ENCODE measurements at regions not wholly inside any gene's neighbourhood (a gene's known extent, or its start where the extent isn't known, plus 50 kb on each side); places are given as distances from the start of the nearest gene placed in this dataset.

DNA sequence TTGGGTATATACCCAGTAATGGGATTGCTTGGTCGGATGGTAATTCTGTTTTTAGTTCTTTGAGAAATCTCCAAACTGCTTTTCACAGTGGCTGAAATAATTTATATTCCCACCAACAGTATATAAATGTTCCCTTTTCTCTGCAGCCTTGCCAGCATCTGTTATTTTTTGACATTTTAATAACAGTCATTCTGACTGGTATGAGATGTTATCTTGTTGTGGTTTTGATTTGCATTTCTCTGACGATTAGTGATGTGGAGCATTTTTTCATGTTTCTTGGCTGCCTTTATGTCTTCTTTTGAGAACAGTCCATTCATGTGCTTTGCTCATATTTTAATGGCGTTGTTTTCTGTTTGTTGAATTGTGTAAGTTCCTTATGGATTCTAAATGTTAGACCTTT lies 641.6 kb downstream of the HACE1 start:
- H3K4me2 ChIP-seq (ENCODE audit: control insufficient read depth, insufficient read depth), result no peak overlapping the region
- in situ Hi-C loops (cut with MboI), result no loop called here
- no peak overlapping the region for H3K27ac ChIP-seq (ENCODE audit: control insufficient read depth, insufficient read depth)
- no peaks in the 10 kb centered on the region for H3K9me3 ChIP-seq (replicated peaks; ENCODE audit: control insufficient read depth, insufficient read depth, low read length)
- no peak overlapping the region for H2AFZ ChIP-seq (ENCODE audit: control insufficient read depth, low read depth, low read length)
- no peaks in the 10 kb centered on the region for H3K27me3 ChIP-seq (replicated peaks in 1 of 2; ENCODE audit: control insufficient read depth in 2 of 2, insufficient read depth in 2 of 2, low read length in 1 of 2)
- TF ChIP-seq ZNF217 (IDR thresholded peaks at IDR 0.05) (no peak), STAT3 (IDR thresholded peaks at IDR 0.05; ENCODE audit: low read depth, low read length) (no peak), RAD21 (IDR thresholded peaks at IDR 0.05; ENCODE audit: insufficient read depth, low read depth, low read length) (no peak), FOXM1 (IDR thresholded peaks at IDR 0.05; ENCODE audit: low read depth, low read length) (no peak), CHD2 (IDR thresholded peaks at IDR 0.05; ENCODE audit: borderline replicate concordance, low read depth, low read length) (no peak), ZNF687 (IDR thresholded peaks at IDR 0.05) (no peak), TARDBP (IDR thresholded peaks at IDR 0.05; ENCODE audit: borderline replicate concordance) (no peak), SREBF2 (IDR thresholded peaks at IDR 0.05; ENCODE audit: low read length) (no peak), PKNOX1 (IDR thresholded peaks at IDR 0.05) (no peak), GABPA (IDR thresholded peaks at IDR 0.05; ENCODE audit: low read depth) (no peak), ETV6 (conservative IDR thresholded peaks at IDR 0.05 in 1 of 2, IDR thresholded peaks at IDR 0.05 in 1 of 2; ENCODE audit: borderline replicate concordance in 1 of 2, low read depth in 1 of 2) (no peak), YBX1 (IDR thresholded peaks at IDR 0.05) (no peak)
- TF ChIP-seq, protein P1, sequence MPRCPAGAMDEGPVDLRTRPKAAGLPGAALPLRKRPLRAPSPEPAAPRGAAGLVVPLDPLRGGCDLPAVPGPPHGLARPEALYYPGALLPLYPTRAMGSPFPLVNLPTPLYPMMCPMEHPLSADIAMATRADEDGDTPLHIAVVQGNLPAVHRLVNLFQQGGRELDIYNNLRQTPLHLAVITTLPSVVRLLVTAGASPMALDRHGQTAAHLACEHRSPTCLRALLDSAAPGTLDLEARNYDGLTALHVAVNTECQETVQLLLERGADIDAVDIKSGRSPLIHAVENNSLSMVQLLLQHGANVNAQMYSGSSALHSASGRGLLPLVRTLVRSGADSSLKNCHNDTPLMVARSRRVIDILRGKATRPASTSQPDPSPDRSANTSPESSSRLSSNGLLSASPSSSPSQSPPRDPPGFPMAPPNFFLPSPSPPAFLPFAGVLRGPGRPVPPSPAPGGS (IDR thresholded peaks at IDR 0.05; ENCODE audit: borderline replicate concordance, insufficient read depth, low read depth, low read length, poor library complexity, severe bottlenecking), result no peak
- FAIRE-seq, result peak; percentile 13
- 0% methylated on average over 3 of the region's 3 CpGs for WGBS (ENCODE audit: insufficient coverage, insufficient replicate concordance, low lambda C conversion rate, missing lambda C conversion rate)
- H4K20me1 ChIP-seq (ENCODE audit: control insufficient read depth, insufficient read depth), result no peaks in the 10 kb centered on the region
- SMC1A ChIA-PET (ENCODE audit: uncharacterized antibody, unreplicated experiment), result interaction anchor here (0.7 kb wide), 1 partner anchor 8 kb away, joined by 3 read pairs; no protein-coding TSS in a partner anchor
- POLR2A ChIA-PET, result no interaction called here
- CTCF ChIA-PET, result no interaction called here
- no peak overlapping the region for H3K4me3 ChIP-seq
- no peak for ATAC-seq
- H3K36me3 ChIP-seq (ENCODE audit: control insufficient read depth in 2 of 2, insufficient read depth in 2 of 2, low read length in 1 of 2), result no peaks in the 10 kb centered on the region
- no peak for DNase-seq (ENCODE audit: low read depth, low spot score)
- no peak overlapping the region for H3K9ac ChIP-seq (ENCODE audit: control insufficient read depth, insufficient read depth, low read length)
- intact Hi-C loops (cut with micrococcal nuclease; ENCODE audit: unreplicated experiment), result no loop called here
- no peaks in the 10 kb centered on the region for H3K79me2 ChIP-seq (ENCODE audit: control insufficient read depth, insufficient read depth, low read length)
- no TSS peak for BruUV-seq (replicated peaks)
- RAD21 ChIA-PET (ENCODE audit: unreplicated experiment), result no interaction called here
- no peaks in the 10 kb centered on the region for H3K4me1 ChIP-seq (ENCODE audit: control insufficient read depth, insufficient read depth, low read length)
